ENCODE measurements at regions not wholly inside any gene's neighbourhood (a gene's known extent, or its start where the extent isn't known, plus 50 kb on each side); places are given as distances from the start of the nearest gene placed in this dataset.

- Histone ChIP-seq H3K9ac (ENCODE audit: low read depth, low read length) (no peak overlapping the region), H3K27me3 (ENCODE audit: control insufficient read depth, insufficient read depth, low read length) (no peaks in the 10 kb centered on the region), H3K9me3 (ENCODE audit: control insufficient read depth, insufficient read depth, low read length) (no peaks in the 10 kb centered on the region), H3K36me3 (ENCODE audit: control insufficient read depth, insufficient read depth, low read length) (no peaks in the 10 kb centered on the region), H3K4me1 (ENCODE audit: control insufficient read depth, insufficient read depth, low read length) (no peaks in the 10 kb centered on the region), H3K4me3 (ENCODE audit: low read depth, low read length) (no peak overlapping the region)
These were observed 55.8 kb upstream of the CDH6 start for GRCh38 chr5:31137676-31138075.

- Histone ChIP-seq H3K9ac (ENCODE audit: low read depth, low read length) (no peak overlapping the region), H3K36me3 (ENCODE audit: control insufficient read depth, insufficient read depth, low read length) (no peaks in the 10 kb centered on the region), H3K4me1 (ENCODE audit: control insufficient read depth, insufficient read depth, low read length) (no peaks in the 10 kb centered on the region), H3K4me3 (ENCODE audit: low read depth, low read length) (no peak overlapping the region), H3K9me3 (ENCODE audit: control insufficient read depth, insufficient read depth, low read length) (no peaks in the 10 kb centered on the region), H3K27me3 (ENCODE audit: control insufficient read depth, insufficient read depth, low read length) (no peaks in the 10 kb centered on the region)
These were observed 57.9 kb upstream of the CDH6 start for GRCh38 chr5:31135542-31135941.

- H3K9ac ChIP-seq (ENCODE audit: low read depth, low read length): no peak overlapping the region
- H3K9me3 ChIP-seq (ENCODE audit: control insufficient read depth, insufficient read depth, low read length): no peaks in the 10 kb centered on the region
- H3K4me1 ChIP-seq (ENCODE audit: control insufficient read depth, insufficient read depth, low read length): no peaks in the 10 kb centered on the region
- no peak overlapping the region for H3K4me3 ChIP-seq (ENCODE audit: low read depth, low read length)
- no peaks in the 10 kb centered on the region for H3K27me3 ChIP-seq (ENCODE audit: control insufficient read depth, insufficient read depth, low read length)
- H3K36me3 ChIP-seq (ENCODE audit: control insufficient read depth, insufficient read depth, low read length): no peaks in the 10 kb centered on the region
These were observed 60.0 kb upstream of the CDH6 start for GRCh38 chr5:31133488-31133887.

DNA sequence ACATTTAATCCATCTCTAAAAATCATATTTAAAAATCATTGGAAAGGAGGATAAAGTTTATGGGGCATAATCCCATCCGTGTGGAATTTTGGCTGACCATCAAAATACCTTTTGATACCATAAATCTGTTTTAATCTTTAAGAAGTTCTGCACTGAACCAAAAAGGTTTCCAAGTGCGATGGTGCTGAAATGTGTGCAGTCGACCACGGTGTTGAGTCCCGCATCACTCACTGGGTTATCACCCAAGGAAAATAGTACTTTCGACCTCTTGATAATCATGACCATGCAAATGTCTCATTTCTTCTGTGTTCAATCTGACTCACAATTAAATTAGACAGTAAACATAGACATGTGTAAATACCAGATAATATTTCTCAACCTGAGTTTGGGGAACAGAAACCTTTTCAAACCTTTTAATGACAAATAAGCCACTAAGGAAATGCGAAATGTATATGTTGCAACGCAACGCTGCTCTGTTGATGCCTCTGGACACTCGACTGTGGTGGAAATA is 62.0 kb upstream of the CDH6 start:
- Histone ChIP-seq H3K4me3 (ENCODE audit: low read depth, low read length) (no peak overlapping the region), H3K4me1 (ENCODE audit: control insufficient read depth, insufficient read depth, low read length) (no peaks in the 10 kb centered on the region), H3K27me3 (ENCODE audit: control insufficient read depth, insufficient read depth, low read length) (no peaks in the 10 kb centered on the region), H3K9me3 (ENCODE audit: control insufficient read depth, insufficient read depth, low read length) (no peaks in the 10 kb centered on the region), H3K9ac (ENCODE audit: low read depth, low read length) (no peak overlapping the region), H3K36me3 (ENCODE audit: control insufficient read depth, insufficient read depth, low read length) (no peaks in the 10 kb centered on the region)

DNA sequence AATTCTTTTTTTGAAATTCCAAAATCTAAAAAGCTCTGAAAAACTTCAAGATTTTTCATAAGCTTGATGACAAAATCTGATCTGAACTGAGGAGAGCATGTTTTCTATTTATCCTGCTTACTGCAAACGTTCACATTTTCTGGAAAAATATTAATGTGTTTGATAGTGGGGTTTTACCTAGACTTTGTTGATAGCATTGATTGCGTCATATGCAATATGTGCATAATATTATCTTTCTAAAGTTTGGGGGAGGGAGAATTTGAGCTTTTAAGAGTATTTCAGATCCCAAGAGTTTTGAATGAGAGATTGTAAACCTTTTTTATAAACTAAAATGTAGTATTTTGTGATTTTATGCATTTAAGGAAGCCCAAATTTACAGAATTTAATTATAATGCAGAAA is 62.8 kb upstream of the CDH6 start:
- no peaks in the 10 kb centered on the region for H3K9me3 ChIP-seq (ENCODE audit: control insufficient read depth, insufficient read depth, low read length)
- no peaks in the 10 kb centered on the region for H3K36me3 ChIP-seq (ENCODE audit: control insufficient read depth, insufficient read depth, low read length)
- no peak overlapping the region for H3K9ac ChIP-seq (ENCODE audit: low read depth, low read length)
- no peak overlapping the region for H3K4me3 ChIP-seq (ENCODE audit: low read depth, low read length)
- no peaks in the 10 kb centered on the region for H3K4me1 ChIP-seq (ENCODE audit: control insufficient read depth, insufficient read depth, low read length)
- no peaks in the 10 kb centered on the region for H3K27me3 ChIP-seq (ENCODE audit: control insufficient read depth, insufficient read depth, low read length)

DNA sequence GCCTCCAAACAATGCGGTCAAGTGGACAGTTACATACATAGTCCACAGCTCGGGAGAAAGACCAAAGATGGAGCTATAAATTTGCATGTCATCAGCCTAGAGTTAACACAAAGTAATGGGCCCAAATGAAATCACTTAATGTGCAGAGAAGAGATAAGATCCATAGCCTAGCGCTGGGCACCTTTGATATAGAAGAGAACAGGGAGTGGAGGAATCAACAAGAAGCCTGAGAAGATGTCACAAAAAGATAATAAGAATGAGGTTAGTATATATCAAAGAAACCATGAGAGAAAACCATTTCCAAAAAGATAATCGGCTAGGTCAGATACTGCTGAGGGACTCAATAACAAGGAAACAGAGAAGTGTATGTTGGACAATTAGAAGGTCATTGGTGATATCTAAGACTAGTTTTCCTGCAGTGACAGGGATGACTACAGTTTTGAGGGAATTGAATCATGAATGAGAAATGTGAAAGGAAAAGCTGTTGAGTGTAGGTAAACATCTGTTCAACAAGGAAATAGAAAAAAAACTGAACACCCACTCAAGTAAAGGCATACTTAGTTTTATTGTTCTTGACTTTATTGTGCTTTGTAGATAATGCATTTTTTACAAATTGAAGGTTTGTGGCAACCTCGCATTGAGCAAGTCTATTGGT is 68.7 kb upstream of the CDH6 start:
- Histone ChIP-seq H3K27me3 (ENCODE audit: control insufficient read depth, insufficient read depth, low read length) (no peaks in the 10 kb centered on the region), H3K4me3 (ENCODE audit: low read depth, low read length) (no peak overlapping the region), H3K36me3 (ENCODE audit: control insufficient read depth, insufficient read depth, low read length) (no peaks in the 10 kb centered on the region), H3K9ac (ENCODE audit: low read depth, low read length) (no peak overlapping the region), H3K9me3 (ENCODE audit: control insufficient read depth, insufficient read depth, low read length) (no peaks in the 10 kb centered on the region), H3K4me1 (ENCODE audit: control insufficient read depth, insufficient read depth, low read length) (no peaks in the 10 kb centered on the region)

GRCh38 chr5:31124026-31124425 is 69.5 kb upstream of the CDH6 start:
- Histone ChIP-seq H3K4me3 (ENCODE audit: low read depth, low read length) (no peak overlapping the region), H3K36me3 (ENCODE audit: control insufficient read depth, insufficient read depth, low read length) (no peaks in the 10 kb centered on the region), H3K9ac (ENCODE audit: low read depth, low read length) (no peak overlapping the region), H3K9me3 (ENCODE audit: control insufficient read depth, insufficient read depth, low read length) (no peaks in the 10 kb centered on the region), H3K4me1 (ENCODE audit: control insufficient read depth, insufficient read depth, low read length) (no peaks in the 10 kb centered on the region), H3K27me3 (ENCODE audit: control insufficient read depth, insufficient read depth, low read length) (no peaks in the 10 kb centered on the region)

DNA sequence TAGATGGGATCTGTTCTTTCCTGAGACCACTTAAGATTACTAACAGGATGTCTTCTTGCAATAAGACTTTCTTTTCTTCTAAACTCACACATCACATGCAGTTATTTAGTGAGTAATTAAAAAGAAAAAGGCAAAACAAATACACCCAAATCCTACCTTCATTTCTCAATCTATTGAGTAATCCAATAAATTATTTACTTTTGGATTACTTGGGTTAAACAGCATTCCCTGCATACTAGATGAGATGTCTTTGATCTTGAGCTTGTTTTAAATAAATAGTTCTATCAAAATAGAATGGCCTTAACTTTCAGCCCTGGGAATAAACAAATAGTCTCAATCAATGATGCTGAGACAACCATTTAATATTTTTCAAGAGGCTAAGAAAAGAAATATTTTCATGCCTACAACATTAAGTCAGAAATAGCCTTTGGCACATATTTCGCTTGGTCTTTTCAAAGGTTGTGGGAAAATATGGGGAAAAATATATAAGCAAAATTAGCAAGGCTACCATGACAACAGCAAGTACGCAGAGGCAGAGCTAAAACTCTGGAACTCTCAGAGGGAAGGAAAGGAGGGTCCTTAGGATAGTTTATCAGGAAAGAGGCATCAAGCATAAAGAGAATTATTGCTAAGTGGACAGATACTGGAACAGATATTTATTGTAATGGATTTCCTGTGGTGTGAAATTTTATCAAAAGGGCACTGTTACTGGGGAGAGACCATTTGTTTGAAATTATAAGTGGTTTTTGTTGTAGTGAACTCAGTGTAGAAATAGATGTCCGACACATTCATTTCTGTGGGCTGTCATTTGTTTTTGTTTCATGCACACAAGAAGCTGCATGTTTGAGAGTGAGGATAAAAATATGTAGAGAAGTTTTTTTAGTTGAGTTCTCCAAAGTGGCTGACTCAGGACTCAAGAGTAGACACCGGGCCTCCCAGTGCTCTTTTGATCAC is 70.2 kb upstream of the CDH6 start:
- no peaks in the 10 kb centered on the region for H3K4me1 ChIP-seq (ENCODE audit: control insufficient read depth, insufficient read depth, low read length)
- H3K27me3 ChIP-seq (ENCODE audit: control insufficient read depth, insufficient read depth, low read length): no peaks in the 10 kb centered on the region

GRCh38 chr5:31121224-31121623 is 72.3 kb upstream of the CDH6 start:
- H3K4me1 ChIP-seq (ENCODE audit: control insufficient read depth, insufficient read depth, low read length): no peaks in the 10 kb centered on the region

More for the DNA sequence above, 70.2 kb upstream of the CDH6 start:
- Histone ChIP-seq H3K9me3 (ENCODE audit: control insufficient read depth, insufficient read depth, low read length) (no peaks in the 10 kb centered on the region), H3K36me3 (ENCODE audit: control insufficient read depth, insufficient read depth, low read length) (no peaks in the 10 kb centered on the region), H3K9ac (ENCODE audit: low read depth, low read length) (no peak overlapping the region), H3K4me3 (ENCODE audit: low read depth, low read length) (no peak overlapping the region)

GRCh38 chr5:31120642-31120948 is 72.9 kb upstream of the CDH6 start:
- H3K4me1 ChIP-seq (ENCODE audit: control insufficient read depth, insufficient read depth, low read length): no peaks in the 10 kb centered on the region

More at GRCh38 chr5:31121224-31121623, 72.3 kb upstream of the CDH6 start:
- Histone ChIP-seq H3K9ac (ENCODE audit: low read depth, low read length) (no peak overlapping the region), H3K36me3 (ENCODE audit: control insufficient read depth, insufficient read depth, low read length) (no peaks in the 10 kb centered on the region), H3K4me3 (ENCODE audit: low read depth, low read length) (no peak overlapping the region), H3K9me3 (ENCODE audit: control insufficient read depth, insufficient read depth, low read length) (no peaks in the 10 kb centered on the region), H3K27me3 (ENCODE audit: control insufficient read depth, insufficient read depth, low read length) (no peaks in the 10 kb centered on the region)

GRCh38 chr5:31119938-31120641 is 73.4 kb upstream of the CDH6 start:
- no peaks in the 10 kb centered on the region for H3K27me3 ChIP-seq (ENCODE audit: control insufficient read depth, insufficient read depth, low read length)
- no peaks in the 10 kb centered on the region for H3K36me3 ChIP-seq (ENCODE audit: control insufficient read depth, insufficient read depth, low read length)
- H3K9ac ChIP-seq (ENCODE audit: low read depth, low read length): no peak overlapping the region
- H3K4me3 ChIP-seq (ENCODE audit: low read depth, low read length): no peak overlapping the region
- H3K9me3 ChIP-seq (ENCODE audit: control insufficient read depth, insufficient read depth, low read length): no peaks in the 10 kb centered on the region
- H3K4me1 ChIP-seq (ENCODE audit: control insufficient read depth, insufficient read depth, low read length): no peaks in the 10 kb centered on the region

More at GRCh38 chr5:31120642-31120948, 72.9 kb upstream of the CDH6 start:
- Histone ChIP-seq H3K9me3 (ENCODE audit: control insufficient read depth, insufficient read depth, low read length) (no peaks in the 10 kb centered on the region), H3K4me3 (ENCODE audit: low read depth, low read length) (no peak overlapping the region), H3K36me3 (ENCODE audit: control insufficient read depth, insufficient read depth, low read length) (no peaks in the 10 kb centered on the region), H3K9ac (ENCODE audit: low read depth, low read length) (no peak overlapping the region), H3K27me3 (ENCODE audit: control insufficient read depth, insufficient read depth, low read length) (no peaks in the 10 kb centered on the region)
